Suprapubic skin (tissue), 4 donors: ENCODE measurements at regions not wholly inside any gene's neighbourhood (a gene's known extent, or its start where the extent isn't known, plus 50 kb on each side); places are given as distances from the start of the nearest gene placed in this dataset.

Experiments
- DNase-seq, 2 donors: peaks; one replicate each; pipeline ENCODE4 v3.0.0-alpha.2; 2019; ENCODE audit warnings: low spot score in 2 of 2
- H3K27ac ChIP-seq: fragments of 200-600 bp; sonication (generic); one replicate; pipeline ENCODE4 v1.5.1; 2019
- H3K27me3 ChIP-seq: fragments of 200-600 bp; sonication (generic); one replicate; pipeline ENCODE4 v1.5.1; 2019
- H3K36me3 ChIP-seq: fragments of 200-600 bp; sonication (generic); one replicate; pipeline ENCODE4 v1.5.1; 2019
- H3K4me1 ChIP-seq: fragments of 200-600 bp; sonication (generic); one replicate; pipeline ENCODE4 v1.5.1; 2019
- H3K4me3 ChIP-seq: fragments of 200-600 bp; sonication (generic); one replicate; pipeline ENCODE4 v1.5.1; 2019; ENCODE audit warnings: mild to moderate bottlenecking
- H3K9me3 ChIP-seq: fragments of 200-600 bp; sonication (generic); one replicate; pipeline ENCODE4 v1.5.1; 2019
- CTCF ChIP-seq, 2 donors: fragments of 200-600 bp in 1 of 2; fragments of 450-650 bp in 1 of 2; sonication (generic) in 1 of 2; IDR thresholded peaks; one replicate each; pipeline ENCODE4 v1.5.1; 2016 to 2019; ENCODE audit warnings: antibody characterized with exemption in 2 of 2, mild to moderate bottlenecking in 1 of 2, moderate library complexity in 1 of 2
- EP300 ChIP-seq: sonication (generic); formaldehyde crosslinking; IDR thresholded peaks from one replicate; pipeline ENCODE4 v1.6.1; 2017; ENCODE audit warnings: antibody characterized with exemption
- POLR2A ChIP-seq, 2 donors: fragments of 450-650 bp; IDR thresholded peaks; one replicate each; pipeline ENCODE4 v1.6.1; 2017; ENCODE audit warnings: antibody characterized with exemption in 2 of 2, mild to moderate bottlenecking in 2 of 2, moderate library complexity in 2 of 2
- POLR2AphosphoS5 ChIP-seq, 3 donors: sonication (generic); formaldehyde crosslinking; IDR thresholded peaks; one replicate each; pipeline ENCODE4 v1.6.1; 2017; ENCODE audit warnings: antibody characterized with exemption in 3 of 3
- WGBS: methylation state at CpG from one replicate; pipeline ENCODE4 v1.1.5; 2018; 5-methylcytosine and 5-hydroxymethylcytosine counted together

- H3K27ac ChIP-seq, result no peak overlapping the region
- H3K4me3 ChIP-seq, result no peak overlapping the region
- DNase-seq, result no peak
- H3K4me1 ChIP-seq, result no peaks in the 10 kb centered on the region
- TF ChIP-seq EP300, result no peak
- no peaks in the 10 kb centered on the region for H3K27me3 ChIP-seq
- WGBS, result 93% methylated on average over 2 of the region's 2 CpGs
- H3K9me3 ChIP-seq, result no peaks in the 10 kb centered on the region
- H3K36me3 ChIP-seq, result no peaks in the 10 kb centered on the region
Measured at GRCh38 chr7:28336806-28337205, 75.5 kb upstream of the CREB5 start.

GRCh38 chr7:28338041-28338440 lies 74.3 kb upstream of the CREB5 start:
- Histone ChIP-seq H3K4me3 (no peak overlapping the region), H3K4me1 (no peaks in the 10 kb centered on the region), H3K27me3 (no peaks in the 10 kb centered on the region), H3K27ac (no peak overlapping the region), H3K36me3 (no peaks in the 10 kb centered on the region), H3K9me3 (no peaks in the 10 kb centered on the region)
- TF ChIP-seq EP300 (no peak), POLR2A (IDR thresholded peaks at IDR 0.05) (no peak), CTCF (IDR thresholded peaks at IDR 0.05) (no peak)
- DNase-seq, result no peak
- WGBS, result 61% methylated on average over 3 of the region's 3 CpGs

- no peaks in the 10 kb centered on the region for H3K36me3 ChIP-seq
- TF ChIP-seq POLR2AphosphoS5 (IDR thresholded peaks at IDR 0.05), result no peak
- no peak for TF ChIP-seq POLR2A (IDR thresholded peaks at IDR 0.05)
- TF ChIP-seq EP300, result no peak
- TF ChIP-seq CTCF (IDR thresholded peaks at IDR 0.05), result no peak
- no peak for DNase-seq
- no peaks in the 10 kb centered on the region for H3K27me3 ChIP-seq
- H3K4me1 ChIP-seq, result peaks cover 16% of the 10 kb centered on the region
- no peak overlapping the region for H3K27ac ChIP-seq
- H3K9me3 ChIP-seq, result no peaks in the 10 kb centered on the region
- 89% methylated on average over 1 of the region's 1 CpG for WGBS
- no peak overlapping the region for H3K4me3 ChIP-seq
Measured at GRCh38 chr7:28343462-28343861, 68.9 kb upstream of the CREB5 start.

GRCh38 chr7:28346256-28346655 lies 66.1 kb upstream of the CREB5 start:
- TF ChIP-seq POLR2A (IDR thresholded peaks at IDR 0.05), result no peak
- no peak for TF ChIP-seq POLR2AphosphoS5 (IDR thresholded peaks at IDR 0.05)
- no peak for TF ChIP-seq EP300
- no peak for TF ChIP-seq CTCF (IDR thresholded peaks at IDR 0.05)
- Histone ChIP-seq H3K4me1 (peaks cover 20% of the 10 kb centered on the region), H3K4me3 (no peak overlapping the region), H3K36me3 (no peaks in the 10 kb centered on the region), H3K27me3 (no peaks in the 10 kb centered on the region), H3K9me3 (no peaks in the 10 kb centered on the region), H3K27ac (peak overlapping the region; percentile 70)
- DNase-seq, result no peak
- WGBS, result 46% methylated on average over 1 of the region's 1 CpG

GRCh38 chr7:28346676-28347363 lies 65.5 kb upstream of the CREB5 start:
- Histone ChIP-seq H3K4me1 (peaks cover 20% of the 10 kb centered on the region), H3K4me3 (no peak overlapping the region), H3K9me3 (no peaks in the 10 kb centered on the region), H3K36me3 (no peaks in the 10 kb centered on the region), H3K27me3 (no peaks in the 10 kb centered on the region), H3K27ac (peak overlapping the region; percentile 70)
- 61% methylated on average over 3 of the region's 3 CpGs for WGBS
- no peak for DNase-seq
- TF ChIP-seq CTCF (IDR thresholded peaks at IDR 0.05) (no peak), POLR2AphosphoS5 (IDR thresholded peaks at IDR 0.05) (no peak), POLR2A (IDR thresholded peaks at IDR 0.05) (no peak), EP300 (no peak)
